ENCODE measurements at regions not wholly inside any gene's neighbourhood (a gene's known extent, or its start where the extent isn't known, plus 50 kb on each side); places are given as distances from the start of the nearest gene placed in this dataset.
"Not testable (repeated sequence)": the region's sequence is repeated elsewhere in the genome, so short reads cannot be mapped to it uniquely, and the experiment has no call there.

DNA sequence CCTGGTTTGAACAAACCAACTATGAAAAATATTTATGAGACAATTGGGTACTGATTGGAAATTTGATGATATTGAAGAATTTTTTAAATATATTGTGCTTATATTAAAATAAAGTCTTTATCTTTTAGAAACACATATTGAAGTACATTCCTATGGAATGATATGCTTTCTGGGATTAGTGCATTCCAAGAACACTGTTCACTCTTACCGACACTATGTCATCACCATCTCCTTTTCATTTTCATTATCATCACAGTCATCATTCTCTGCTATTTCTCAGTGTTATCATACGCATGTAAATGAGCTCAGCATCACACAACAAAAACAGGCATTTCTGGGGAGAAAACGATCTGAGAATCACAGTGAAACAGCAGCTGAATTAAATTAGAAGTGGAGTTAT is 513.3 kb upstream of the CCDC196 start:
- in situ Hi-C loops (cut with HindIII; ENCODE audit: low pct_unique_long_range_greater_than_20kb, low sequenced_read_pairs), result no loop called here
- no peak for DNase-seq (ENCODE audit: low read depth, low spot score)

DNA sequence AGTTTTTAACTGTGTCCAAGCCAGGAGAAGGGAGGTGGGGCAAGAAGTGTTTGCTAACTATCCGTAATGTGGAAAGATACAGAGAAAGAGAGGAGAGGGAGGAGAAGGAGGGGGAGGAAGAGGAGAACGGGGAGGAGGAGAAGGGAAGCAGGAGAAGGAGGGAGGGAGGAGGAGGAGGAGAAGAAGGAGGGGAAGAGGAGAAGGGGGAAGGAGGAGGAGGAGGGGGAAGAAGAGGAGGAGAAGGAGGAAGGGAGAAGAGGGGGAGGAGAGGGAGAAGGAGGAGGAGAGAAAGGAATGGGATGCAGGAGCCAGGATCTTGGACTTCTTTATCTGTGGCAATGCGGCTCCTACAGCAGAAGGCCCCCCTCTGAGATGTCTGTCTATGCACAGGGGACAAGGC is 510.3 kb upstream of the CCDC196 start:
- in situ Hi-C loops (cut with HindIII; ENCODE audit: low pct_unique_long_range_greater_than_20kb, low sequenced_read_pairs), result no loop called here

DNA sequence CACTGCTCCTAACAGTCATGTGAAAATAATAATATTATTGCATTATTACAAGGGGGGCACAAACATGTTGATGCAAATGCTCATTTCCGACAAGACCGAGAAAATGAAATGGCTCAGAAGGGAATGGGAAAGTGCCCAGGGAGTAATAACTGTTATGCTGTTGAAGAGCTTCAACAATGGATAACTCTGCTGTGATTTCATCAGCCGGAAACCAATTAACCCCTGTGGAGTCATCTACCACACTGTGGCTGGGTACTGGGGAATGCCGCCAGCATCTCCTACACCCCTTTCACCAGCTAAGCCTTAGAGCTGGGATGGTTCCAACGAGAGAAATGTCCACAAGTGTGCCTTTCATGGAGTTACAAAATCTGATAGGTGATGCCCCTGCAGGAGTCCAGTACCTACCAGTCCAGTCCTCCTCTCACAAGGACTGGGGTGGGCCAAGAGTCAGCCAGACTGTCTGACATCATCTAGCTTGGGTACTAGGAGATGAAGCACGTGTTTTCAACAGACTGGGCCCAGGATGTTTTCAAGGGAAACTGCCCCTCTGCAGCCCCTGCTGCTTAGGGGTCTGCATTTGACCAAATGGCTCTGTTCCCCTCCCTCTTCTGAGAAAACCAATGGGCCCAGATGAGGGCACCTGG is 509.3 kb upstream of the CCDC196 start:
- in situ Hi-C loops (cut with HindIII; ENCODE audit: low pct_unique_long_range_greater_than_20kb, low sequenced_read_pairs), result no loop called here
- DNase-seq (ENCODE audit: low read depth, low spot score), result no peak

More for the DNA sequence above, 510.3 kb upstream of the CCDC196 start:
- DNase-seq (ENCODE audit: low read depth, low spot score), result no peak

DNA sequence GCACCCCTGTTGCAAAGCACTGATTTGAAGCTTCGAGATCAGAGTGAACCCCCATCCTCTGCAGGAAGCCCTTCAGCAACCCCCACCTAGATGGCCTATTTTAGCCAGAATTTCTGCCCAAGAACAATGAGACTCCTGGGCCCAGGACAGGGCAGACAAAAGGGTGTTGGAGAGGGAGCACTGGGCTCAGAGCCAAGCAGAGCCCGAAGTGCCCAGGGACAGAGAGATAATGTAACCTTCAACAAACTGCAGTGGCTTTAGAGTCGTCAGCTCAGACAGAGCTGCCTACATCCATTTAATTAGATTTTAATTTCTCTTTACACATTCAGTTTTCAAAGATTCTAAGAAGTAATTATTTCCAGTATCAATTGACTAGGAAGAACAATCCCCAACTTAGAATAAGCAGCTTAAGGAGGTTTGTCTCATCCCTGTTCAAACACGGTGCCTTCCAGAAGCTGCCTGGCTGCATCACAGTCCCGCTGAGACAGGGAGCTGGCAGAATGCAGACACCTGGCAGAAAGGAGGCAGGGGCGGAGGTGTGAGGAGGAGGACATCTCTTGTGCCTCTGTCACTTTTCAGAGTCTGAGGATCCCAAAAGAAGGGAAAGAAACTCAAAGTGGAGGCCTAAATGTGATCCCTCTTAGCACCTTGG is 504.9 kb upstream of the CCDC196 start:
- in situ Hi-C loops (cut with HindIII; ENCODE audit: low pct_unique_long_range_greater_than_20kb, low sequenced_read_pairs), result no loop called here
- no peak for DNase-seq (ENCODE audit: low read depth, low spot score)

DNA sequence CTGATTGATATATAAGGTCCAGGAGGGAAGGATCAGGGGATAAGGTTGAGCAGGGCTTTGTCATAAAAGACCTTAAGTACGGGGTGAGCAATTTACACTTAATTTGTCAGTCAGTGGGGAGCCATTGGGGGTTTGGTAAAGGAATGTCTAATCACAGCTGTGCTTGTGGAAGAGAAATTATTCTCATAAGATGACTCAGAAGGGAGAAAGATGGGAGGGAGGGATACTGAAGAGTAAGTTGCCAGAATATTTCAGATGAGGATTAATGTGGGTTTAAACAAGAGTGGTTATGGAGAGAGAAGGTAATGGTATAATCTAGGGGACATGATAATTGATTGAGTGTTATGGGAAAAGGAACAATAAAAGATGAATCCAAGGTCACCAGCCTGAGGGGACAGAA is 500.1 kb upstream of the CCDC196 start:
- in situ Hi-C loops (cut with HindIII; ENCODE audit: low pct_unique_long_range_greater_than_20kb, low sequenced_read_pairs), result no loop called here
- DNase-seq (ENCODE audit: low read depth, low spot score), result no peak

- in situ Hi-C loops (cut with HindIII; ENCODE audit: low pct_unique_long_range_greater_than_20kb, low sequenced_read_pairs), result no loop called here
Measured at GRCh38 chr14:65989981-65990380, 496.2 kb upstream of the CCDC196 start.

DNA sequence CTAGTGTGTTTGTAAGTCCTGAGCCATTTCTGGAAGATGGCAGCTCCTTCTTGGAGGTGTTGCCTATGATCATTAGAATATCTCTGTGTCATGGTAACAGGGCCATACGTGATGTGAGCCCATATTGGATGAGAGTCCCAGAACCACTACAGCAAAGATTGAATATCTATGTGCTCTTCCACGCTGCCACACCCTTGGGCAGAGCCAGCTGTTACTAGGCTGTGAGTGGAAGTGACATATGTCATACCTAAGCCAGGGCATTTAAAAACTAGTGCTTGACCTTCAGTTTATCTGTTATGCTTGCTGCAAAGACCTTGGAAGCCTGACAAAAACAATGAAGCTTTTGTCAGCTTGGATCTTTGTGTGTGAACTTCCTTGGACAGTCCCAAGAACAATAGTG is 495.1 kb upstream of the CCDC196 start:
- DNase-seq (ENCODE audit: low read depth, low spot score), result peak; percentile 34
- in situ Hi-C loops (cut with HindIII; ENCODE audit: low pct_unique_long_range_greater_than_20kb, low sequenced_read_pairs), result no loop called here

More at GRCh38 chr14:65989981-65990380, 496.2 kb upstream of the CCDC196 start:
- DNase-seq (ENCODE audit: low read depth, low spot score), result no peak

DNA sequence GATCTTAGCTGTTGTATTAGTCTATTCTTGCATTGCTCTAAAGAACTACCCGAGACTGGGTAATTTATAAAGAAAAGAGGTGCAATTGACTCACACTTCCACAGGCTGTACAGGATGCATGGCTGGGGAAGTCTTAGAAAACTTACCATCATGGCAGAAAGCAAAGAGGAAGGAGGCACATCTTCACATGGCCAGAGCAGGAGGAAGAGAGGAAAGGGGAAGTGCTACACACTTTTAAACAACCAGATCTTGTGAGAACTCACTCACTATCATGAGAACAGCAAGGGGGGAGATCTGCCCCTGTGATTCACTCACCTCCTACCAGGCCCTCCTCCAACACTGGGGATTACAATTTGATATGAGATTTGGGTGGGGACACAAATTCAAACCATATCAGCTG is 494.2 kb upstream of the CCDC196 start:
- in situ Hi-C loops (cut with HindIII; ENCODE audit: low pct_unique_long_range_greater_than_20kb, low sequenced_read_pairs); DNase-seq (ENCODE audit: low read depth, low spot score): not testable (repeated sequence)

GRCh38 chr14:65993103-65993502 is 493.1 kb upstream of the CCDC196 start:
- in situ Hi-C loops (cut with HindIII; ENCODE audit: low pct_unique_long_range_greater_than_20kb, low sequenced_read_pairs), result no loop called here
- no peak for DNase-seq (ENCODE audit: low read depth, low spot score)

GRCh38 chr14:65993996-65994395 is 492.2 kb upstream of the CCDC196 start:
- in situ Hi-C loops (cut with HindIII; ENCODE audit: low pct_unique_long_range_greater_than_20kb, low sequenced_read_pairs), result no loop called here

GRCh38 chr14:65997347-65997746 is 488.8 kb upstream of the CCDC196 start:
- no peak for DNase-seq (ENCODE audit: low read depth, low spot score)

More at GRCh38 chr14:65993996-65994395, 492.2 kb upstream of the CCDC196 start:
- DNase-seq (ENCODE audit: low read depth, low spot score), result no peak

DNA sequence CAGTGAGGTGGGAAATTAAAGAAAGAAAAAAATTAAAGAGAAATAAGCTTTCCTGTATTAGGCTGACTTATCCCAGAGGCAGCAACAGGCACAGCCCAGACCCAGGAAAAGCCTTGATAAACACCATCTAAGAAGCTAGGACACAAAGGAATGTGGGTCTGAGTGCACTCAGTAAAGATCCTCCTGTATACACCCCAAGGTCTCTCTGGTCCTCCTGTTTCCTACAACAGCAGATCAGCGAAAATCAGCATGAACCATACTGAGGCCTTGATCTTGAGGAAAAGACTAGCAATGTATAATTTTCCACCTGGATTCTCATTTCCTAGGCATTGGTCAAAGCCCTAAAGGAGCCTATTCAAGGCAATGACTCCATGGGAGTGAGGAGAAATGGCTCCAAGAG is 486.3 kb upstream of the CCDC196 start:
- in situ Hi-C loops (cut with HindIII; ENCODE audit: low pct_unique_long_range_greater_than_20kb, low sequenced_read_pairs), result no loop called here
- DNase-seq (ENCODE audit: low read depth, low spot score), result no peak

More at GRCh38 chr14:65997347-65997746, 488.8 kb upstream of the CCDC196 start:
- in situ Hi-C loops (cut with HindIII; ENCODE audit: low pct_unique_long_range_greater_than_20kb, low sequenced_read_pairs), result no loop called here

- in situ Hi-C loops (cut with HindIII; ENCODE audit: low pct_unique_long_range_greater_than_20kb, low sequenced_read_pairs), result no loop called here
- no peak for DNase-seq (ENCODE audit: low read depth, low spot score)
Measured at GRCh38 chr14:66000766-66001165, 485.4 kb upstream of the CCDC196 start.

DNA sequence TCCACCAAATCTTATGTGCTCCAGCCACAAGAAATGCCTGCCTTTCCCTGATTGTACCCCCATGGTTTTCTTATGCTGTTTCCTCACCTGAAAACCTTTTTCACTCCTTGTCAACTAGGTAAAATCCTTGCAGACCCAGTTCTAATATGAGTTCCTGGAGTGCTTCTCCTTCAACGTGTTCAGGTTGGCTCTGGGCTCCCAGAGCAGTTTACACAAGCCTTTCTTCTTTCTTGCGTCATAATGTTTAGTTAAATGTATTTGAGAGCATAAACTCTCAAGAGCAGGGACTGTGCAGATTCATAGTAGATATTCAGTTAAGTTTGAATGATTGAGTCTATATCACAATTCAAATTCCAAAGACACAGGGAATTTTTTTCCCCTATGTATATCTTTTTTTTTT is 484.8 kb upstream of the CCDC196 start:
- in situ Hi-C loops (cut with HindIII; ENCODE audit: low pct_unique_long_range_greater_than_20kb, low sequenced_read_pairs), result no loop called here
- no peak for DNase-seq (ENCODE audit: low read depth, low spot score)

GRCh38 chr14:66003082-66003730 is 483.0 kb upstream of the CCDC196 start:
- DNase-seq (ENCODE audit: low read depth, low spot score), result no peak
- in situ Hi-C loops (cut with HindIII; ENCODE audit: low pct_unique_long_range_greater_than_20kb, low sequenced_read_pairs), result no loop called here

DNA sequence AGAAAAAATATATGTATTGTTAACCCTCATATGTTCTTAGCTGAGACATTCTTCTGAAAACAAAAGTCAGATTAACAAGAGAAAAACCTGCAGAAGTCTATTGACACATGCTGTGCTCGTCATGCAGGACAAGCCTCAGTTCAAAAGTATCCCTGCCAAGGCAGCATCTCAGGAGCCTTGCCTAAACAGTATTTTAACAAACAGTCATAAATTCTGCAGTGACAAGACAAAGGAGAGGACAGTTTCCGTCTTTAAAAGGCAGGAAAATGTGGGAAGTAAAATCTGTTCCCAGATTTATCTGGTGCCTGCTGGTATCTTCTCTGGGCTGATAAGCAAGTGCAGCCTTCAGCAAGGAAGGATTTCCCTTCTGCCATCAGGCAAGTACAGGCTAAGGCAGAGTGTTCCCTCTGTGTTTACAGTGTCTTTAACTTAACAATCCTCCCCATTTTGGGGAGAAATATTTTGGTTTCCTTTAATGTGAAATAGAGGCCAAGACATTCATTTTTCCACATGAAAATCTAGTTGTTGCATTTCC is 480.2 kb upstream of the CCDC196 start:
- no peak for DNase-seq (ENCODE audit: low read depth, low spot score)
- in situ Hi-C loops (cut with HindIII; ENCODE audit: low pct_unique_long_range_greater_than_20kb, low sequenced_read_pairs), result no loop called here

DNA sequence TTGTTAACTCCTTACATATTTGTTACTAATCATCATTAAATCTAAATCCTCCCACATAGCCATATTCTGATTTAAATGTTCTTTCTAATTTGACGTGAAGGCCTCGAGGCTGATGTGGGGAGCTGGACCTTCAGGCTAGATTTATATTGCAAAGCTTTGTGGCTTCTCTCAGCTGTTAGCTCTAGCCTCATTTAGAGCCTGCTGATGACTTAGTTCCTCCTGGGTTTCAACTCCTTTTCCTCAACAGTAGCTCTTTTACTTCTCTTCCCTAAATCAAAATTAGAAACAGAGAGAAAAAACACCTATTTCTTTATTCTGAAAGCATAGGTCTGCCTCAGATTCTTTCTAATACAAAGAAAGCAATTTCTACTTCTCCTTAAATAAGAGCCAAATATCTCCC is 477.5 kb upstream of the CCDC196 start:
- in situ Hi-C loops (cut with HindIII; ENCODE audit: low pct_unique_long_range_greater_than_20kb, low sequenced_read_pairs), result no loop called here
- DNase-seq (ENCODE audit: low read depth, low spot score), result no peak

- in situ Hi-C loops (cut with HindIII; ENCODE audit: low pct_unique_long_range_greater_than_20kb, low sequenced_read_pairs), result no loop called here
- DNase-seq (ENCODE audit: low read depth, low spot score), result peak; percentile 40
Measured at GRCh38 chr14:66009089-66009488, 477.1 kb upstream of the CCDC196 start.

DNA sequence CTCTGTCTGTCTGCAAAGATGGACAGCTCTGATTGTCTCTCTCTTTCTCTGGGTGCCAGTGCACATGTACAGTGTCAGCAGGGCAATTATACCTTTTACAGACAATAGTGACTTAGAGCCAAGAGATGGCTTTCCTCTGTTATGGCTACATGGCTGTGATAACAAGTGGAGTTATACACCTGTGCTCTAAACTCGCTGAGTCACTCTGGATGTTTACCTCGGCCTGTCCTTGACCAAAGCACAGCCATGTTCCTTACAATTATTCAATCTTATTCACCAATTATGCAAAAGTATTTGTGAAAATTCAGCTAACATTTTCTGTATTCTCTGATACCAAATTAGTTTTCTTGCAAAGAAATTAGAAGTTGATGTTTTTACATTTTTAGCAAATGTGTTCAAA is 475.5 kb upstream of the CCDC196 start:
- in situ Hi-C loops (cut with HindIII; ENCODE audit: low pct_unique_long_range_greater_than_20kb, low sequenced_read_pairs), result no loop called here
- no peak for DNase-seq (ENCODE audit: low read depth, low spot score)

Measured in SK-MEL-5 (cell line).